Vagina (tissue), 2 donors: ENCODE measurements at regions not wholly inside any gene's neighbourhood (a gene's known extent, or its start where the extent isn't known, plus 50 kb on each side); places are given as distances from the start of the nearest gene placed in this dataset.
"Not testable (repeated sequence)": the region's sequence is repeated elsewhere in the genome, so short reads cannot be mapped to it uniquely, and the experiment has no call there.

ENCODE experiments used
- POLR2A ChIP-seq, 2 donors: fragments of 450-650 bp; IDR thresholded peaks; one replicate each; pipeline ENCODE4 v1.6.1; 2017; ENCODE audit warnings: antibody characterized with exemption in 2 of 2, mild to moderate bottlenecking in 2 of 2, moderate library complexity in 2 of 2
- POLR2AphosphoS5 ChIP-seq, 2 donors: sonication (generic); formaldehyde crosslinking; IDR thresholded peaks; one replicate each; pipeline ENCODE4 v1.9.0; 2017; ENCODE audit warnings: antibody characterized with exemption in 2 of 2, mild to moderate bottlenecking in 2 of 2, low read depth in 1 of 2; ENCODE audit not compliant: insufficient read depth in 1 of 2
- TF ChIP-seq, protein P1 (sequence below), 3 experiments: fragments of 450-650 bp in 2 of 3; fragments of 200-600 bp in 1 of 3; sonication (generic) in 1 of 3; IDR thresholded peaks; one replicate each; pipeline ENCODE4 v1.5.1; 2017 to 2019; ENCODE audit warnings: antibody characterized with exemption in 3 of 3, mild to moderate bottlenecking in 2 of 3, moderate library complexity in 2 of 3

DNA sequence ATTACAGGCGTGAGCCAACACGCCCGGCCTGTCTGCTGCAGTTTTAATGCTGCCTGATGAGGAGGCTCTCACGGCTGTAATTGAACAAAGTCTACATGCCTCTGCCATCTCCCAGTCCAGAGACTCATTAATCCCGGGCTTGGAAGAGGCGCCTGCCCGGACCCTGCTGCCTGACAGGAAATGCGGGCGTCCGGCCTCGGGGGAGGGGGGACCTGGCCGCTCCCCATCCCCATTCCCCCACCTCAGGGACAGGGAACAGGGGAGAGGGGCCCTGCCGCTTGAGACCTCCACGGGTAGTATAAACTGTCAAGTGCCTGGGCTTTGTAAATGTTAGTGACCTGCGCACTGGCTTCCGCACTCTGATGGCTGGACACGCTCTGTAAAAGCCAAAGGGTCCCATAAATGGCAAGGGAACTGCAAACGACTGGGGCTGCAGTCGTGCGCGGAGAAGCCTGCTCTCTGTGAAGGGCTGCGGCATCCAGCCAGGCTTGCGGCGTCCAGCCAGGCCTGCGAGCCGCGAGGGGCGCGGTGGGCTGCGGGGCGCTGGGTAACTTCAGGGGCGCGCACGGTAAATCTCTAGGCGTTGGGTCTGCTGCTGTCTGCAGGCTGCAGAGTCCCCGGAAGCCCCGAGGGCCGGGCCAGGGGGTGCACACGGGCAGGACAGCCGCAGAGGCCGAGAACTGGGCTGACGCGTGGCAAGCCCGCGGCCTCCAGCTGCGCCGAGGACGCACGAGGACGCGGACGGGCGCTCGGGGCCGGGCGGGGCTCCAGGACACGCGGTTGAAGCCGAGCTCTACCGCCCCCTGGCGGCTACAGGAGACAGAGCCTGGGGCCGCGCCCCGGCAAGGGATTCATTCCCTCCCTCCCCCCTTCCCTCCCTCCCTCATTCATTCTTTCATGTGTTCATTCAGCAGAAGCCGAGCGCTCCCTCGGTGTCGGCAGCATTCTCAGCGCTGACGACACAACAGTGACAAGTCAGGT is 78.4 kb downstream of the KCNJ18 start:
- TF ChIP-seq, protein P1, sequence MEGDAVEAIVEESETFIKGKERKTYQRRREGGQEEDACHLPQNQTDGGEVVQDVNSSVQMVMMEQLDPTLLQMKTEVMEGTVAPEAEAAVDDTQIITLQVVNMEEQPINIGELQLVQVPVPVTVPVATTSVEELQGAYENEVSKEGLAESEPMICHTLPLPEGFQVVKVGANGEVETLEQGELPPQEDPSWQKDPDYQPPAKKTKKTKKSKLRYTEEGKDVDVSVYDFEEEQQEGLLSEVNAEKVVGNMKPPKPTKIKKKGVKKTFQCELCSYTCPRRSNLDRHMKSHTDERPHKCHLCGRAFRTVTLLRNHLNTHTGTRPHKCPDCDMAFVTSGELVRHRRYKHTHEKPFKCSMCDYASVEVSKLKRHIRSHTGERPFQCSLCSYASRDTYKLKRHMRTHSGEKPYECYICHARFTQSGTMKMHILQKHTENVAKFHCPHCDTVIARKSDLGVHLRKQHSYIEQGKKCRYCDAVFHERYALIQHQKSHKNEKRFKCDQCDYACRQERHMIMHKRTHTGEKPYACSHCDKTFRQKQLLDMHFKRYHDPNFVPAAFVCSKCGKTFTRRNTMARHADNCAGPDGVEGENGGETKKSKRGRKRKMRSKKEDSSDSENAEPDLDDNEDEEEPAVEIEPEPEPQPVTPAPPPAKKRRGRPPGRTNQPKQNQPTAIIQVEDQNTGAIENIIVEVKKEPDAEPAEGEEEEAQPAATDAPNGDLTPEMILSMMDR (IDR thresholded peaks at IDR 0.05) = not testable (repeated sequence)
- TF ChIP-seq POLR2AphosphoS5 (IDR thresholded peaks at IDR 0.05; ENCODE audit: insufficient read depth in 1 of 2, low read depth in 1 of 2); POLR2A (IDR thresholded peaks at IDR 0.05): not testable (repeated sequence)
